HG03520 (cell line): ENCODE measurements at regions not wholly inside any gene's neighbourhood (a gene's known extent, or its start where the extent isn't known, plus 50 kb on each side); places are given as distances from the start of the nearest gene placed in this dataset.
"Not testable (repeated sequence)": the region's sequence is repeated elsewhere in the genome, so short reads cannot be mapped to it uniquely, and the experiment has no call there.

ENCODE experiments used
- ATAC-seq: cut with Tn5 transposase; IDR thresholded peaks from one replicate; pipeline ENCODE4 v1.9.1; 2021; ENCODE audit warnings: mild to moderate bottlenecking, moderate library complexity; ENCODE audit not compliant: unreplicated experiment

DNA sequence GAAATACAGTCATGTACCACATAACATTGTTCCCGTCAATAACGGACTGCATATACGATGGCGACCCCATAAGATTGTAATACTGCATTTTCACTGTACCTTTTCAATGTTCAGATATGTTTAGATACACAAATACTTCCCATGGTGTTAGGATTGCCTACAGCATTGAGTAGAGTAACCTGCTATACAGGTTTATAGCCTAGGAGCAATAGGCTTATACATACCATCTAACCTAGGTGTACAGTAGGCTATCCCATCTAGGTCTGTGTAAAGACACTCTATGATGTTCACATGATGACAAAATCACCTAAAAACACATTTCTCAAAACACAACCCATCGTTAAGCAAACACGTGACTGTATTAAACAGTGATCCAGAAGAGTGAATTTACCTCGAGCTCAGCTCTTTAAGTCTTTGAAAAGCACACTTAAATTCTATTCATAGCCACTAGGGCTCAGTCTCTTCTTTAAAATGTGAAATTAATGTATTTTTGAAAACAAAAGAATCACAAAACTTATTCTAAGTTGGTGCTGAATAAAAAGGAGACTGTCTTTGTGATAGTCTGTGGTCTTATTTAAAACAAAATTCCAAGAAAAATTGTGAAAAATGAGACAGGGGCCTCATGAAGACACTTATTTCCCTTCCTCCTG, 239.1 kb upstream of the ARID2 start:
- no peak for ATAC-seq

DNA sequence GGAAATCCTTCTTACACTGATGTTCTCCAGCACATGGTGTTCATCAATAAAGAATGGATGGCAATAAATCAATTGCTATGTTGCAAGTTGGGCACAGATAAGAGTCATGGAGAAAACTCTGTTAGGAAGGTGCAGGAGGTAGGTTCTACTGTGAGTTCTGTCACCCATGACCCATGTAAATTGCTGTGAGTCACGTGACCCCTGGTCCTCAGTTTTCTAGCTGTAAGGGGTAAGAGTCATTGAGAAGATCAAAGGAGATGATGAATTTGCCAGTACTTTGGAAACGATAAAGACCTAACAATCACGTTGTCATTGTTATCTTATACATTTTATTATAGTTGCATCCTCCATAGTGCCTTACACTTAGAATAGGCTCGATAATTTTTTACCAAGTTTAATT, 235.2 kb upstream of the ARID2 start:
- no peak for ATAC-seq

DNA sequence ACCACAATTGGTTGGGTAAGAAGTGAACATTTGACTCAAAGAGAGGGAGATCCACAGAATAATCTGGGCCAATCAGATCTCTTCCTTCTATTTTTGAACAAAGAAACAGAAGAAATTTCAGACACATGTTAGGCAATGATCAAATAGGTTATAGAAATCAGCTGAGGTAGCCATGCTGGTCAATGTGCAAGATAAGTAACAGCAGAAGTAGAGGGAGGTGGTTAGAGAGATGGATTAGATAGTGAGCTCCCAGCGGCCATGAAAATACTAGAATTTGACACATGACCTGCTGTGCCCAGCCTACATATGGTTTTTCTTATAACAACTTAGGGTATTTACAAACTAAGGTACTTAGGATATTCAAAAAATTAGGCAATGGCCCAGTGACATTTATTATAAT, 230.9 kb upstream of the ARID2 start:
- no peak for ATAC-seq

DNA sequence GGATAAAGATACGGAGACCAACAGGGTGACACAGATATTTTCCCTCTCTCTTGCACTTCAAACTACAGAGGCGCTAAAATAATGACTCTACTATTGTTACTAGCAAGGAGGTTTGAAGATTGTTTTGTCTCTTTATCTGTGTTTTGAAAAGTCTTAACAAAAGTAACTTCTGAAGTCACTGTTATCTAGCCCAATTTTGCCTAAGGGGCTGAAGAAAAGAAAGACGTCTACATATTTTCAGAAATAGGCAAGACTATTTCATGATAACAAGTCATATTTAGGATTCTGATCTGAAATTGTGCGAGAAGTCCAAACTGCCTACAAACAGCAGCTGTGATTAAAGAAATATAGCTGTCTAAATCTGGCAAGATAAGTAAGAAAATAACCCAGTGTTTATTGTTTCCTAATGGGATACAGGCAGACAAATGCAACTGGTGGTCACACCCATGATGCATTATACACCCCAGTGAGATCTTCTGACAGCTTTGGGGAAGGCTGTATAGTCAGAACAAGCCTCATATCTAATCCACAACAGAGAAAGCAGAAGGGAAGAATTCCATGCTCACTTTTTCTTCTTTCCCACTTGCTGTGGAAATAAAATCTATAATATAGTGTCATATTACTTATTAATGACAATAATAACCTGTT, 226.9 kb upstream of the ARID2 start:
- ATAC-seq, result no peak

DNA sequence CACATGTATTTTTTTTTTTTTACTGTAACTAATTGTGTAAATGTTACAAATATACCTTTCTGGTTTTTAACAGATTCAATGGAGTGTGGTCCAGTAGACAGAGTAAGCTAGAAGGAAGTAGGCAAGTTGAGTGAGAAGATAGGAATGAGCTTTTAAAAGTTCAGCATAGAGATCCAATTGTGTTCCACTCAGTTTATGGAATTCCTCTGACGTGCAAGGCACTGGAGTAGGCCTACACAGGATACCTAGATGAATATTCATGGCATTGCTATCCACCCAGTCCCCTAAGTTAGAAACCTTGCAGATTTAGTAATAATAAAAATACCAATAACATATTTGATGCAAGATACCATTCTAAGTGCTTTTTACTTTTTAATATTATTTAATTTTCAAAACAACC, 225.6 kb upstream of the ARID2 start:
- ATAC-seq, result no peak

DNA sequence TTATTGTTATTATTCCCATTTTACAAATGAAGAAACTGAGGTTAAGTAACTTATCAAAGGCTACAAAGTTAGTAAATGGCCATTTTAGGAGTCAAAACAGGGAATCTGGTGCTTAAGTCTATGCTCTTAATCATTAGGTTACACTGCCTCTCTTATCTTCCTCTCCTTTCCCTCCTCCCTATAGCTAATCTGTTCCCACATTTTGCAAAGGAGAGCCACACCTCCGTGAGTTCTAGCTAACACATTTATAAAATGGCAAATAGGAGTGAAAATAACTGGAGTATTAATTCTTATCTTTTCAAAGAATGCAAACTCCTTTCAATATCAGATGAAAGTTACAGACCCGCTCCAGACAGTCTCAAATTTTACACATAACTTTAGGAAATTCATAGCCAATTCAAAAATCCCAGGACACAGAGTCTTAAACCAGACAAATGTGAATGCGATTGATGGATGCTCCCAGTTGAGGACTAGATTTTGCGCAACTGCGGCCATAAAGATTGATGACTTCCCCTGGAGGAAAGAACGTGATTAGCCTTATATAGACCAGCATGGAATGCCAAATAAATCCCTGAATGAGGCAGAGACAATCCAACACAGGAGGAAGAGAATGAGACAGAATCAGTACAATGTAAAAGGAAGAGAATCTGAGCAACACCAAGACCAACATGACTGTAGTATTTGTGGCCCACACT, 225.0 kb upstream of the ARID2 start:
- no peak for ATAC-seq

DNA sequence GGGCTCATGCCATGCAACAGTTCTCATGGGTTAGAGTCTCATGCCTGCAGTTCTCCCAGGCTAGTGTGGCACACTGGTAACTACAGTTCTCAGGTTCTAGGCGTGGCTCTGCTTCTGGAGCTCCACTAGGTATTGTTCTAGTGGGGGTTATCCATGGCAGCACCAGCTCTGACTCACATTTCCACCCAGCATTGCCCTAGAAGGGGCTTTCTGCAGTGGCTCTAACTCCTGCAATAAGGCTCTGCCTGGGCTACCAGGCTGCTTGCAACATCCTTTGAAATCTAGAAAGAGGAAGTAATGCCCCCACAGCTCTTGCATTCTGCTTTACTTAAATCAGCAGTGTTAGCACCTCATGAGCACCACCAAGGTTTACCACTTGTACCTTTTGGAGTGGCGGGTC, 220.3 kb upstream of the ARID2 start:
- ATAC-seq, result no peak

DNA sequence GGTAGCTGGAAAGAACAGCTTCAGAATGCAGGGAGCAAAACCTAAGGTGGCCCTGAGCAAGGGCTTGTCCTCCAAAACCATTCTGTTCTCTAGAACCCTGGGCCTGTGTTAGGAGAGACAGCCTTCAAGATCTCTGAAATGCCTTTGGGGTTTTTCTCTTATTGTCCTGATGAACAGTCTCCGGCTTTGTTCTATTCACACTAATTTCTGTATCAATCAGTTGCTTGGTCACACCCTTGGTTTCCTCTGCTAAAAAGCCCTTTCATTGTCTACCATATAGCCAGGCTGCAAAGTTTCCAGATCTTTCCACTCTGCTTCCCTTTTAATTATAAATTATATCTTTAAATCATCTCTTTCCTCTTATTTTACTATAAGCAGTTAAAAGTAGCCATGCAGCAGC, 219.9 kb upstream of the ARID2 start:
- ATAC-seq, result no peak

DNA sequence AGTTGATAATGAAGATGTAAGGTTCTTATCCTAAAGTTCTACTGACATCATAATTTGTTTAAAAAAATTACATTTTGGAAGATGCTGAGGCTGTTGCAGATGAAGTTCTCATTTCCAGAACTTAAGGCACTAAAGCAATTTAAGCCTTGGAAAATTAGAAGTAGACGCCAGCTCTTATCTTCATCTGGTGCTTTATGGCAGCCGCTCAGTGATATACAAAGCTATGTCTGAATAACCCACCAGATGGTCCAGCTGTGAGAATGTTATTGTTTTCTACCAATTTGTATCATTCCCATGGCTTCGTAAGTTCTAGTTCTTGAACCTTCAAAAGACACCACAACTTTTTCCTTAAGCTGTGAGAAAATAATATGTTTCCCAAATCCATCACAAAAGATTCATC, 212.1 kb upstream of the ARID2 start:
- no peak for ATAC-seq

DNA sequence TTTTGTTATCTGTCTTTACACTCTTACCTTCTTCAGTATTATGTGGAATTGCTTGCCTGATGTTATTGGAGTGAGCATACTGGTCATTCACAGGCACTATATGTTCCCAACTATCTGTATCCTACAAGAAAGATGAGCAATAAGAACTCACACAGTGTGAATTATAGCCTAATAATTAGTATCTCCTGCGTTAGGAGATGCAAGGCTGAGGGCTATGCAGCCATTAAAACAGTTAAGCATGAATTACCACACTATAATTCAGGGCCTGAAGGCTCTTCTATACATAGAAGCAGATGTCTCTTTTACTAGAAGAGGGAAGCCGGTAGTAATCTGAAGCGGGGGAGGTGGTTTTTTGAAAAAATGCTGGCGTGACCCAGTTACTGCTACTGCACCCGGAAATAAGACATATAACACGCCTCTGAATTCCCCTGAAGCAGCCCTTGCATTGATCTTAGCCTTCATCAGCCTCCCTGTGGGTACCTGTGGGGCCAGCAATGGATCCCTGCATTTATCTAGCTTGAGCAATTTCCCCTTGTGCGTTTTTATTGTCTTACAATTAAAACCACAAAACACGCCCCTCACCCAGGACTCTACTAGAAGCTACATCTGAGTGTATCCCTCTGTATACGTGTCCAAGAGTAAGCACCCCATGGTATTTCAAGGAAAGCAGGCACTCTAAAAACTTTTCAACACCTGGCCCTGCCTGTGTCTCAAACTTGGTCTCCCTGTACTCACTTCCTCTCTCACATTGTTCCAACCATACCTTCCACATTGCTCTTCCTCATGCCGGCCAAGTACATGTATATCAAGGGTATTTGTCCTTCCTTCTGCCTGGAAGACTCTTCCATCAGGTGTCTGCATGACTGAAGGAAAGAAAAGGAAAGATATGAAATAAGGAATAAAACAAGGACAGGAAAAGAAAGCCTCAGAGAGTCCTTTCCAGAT, 210.9 kb upstream of the ARID2 start:
- peak; percentile 90 for ATAC-seq

DNA sequence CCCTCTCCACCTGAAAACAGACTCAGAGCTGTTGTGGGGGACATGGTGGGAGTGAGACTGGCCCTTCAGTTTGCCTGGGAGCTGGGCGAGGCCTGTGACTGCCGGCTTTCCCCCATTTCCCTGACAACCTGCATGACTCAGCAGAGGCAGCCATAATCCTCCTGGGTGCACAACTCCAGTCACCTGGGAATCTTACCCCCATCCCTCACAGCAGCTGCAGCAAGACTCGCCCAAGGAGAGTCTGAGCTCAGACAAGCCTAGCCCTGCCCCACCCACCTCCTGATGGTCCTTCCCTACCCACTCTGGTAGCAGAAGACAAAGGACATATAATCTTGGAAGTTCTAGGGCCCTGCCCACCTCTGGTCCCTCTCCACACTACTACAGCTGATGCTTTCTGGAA, 207.3 kb upstream of the ARID2 start:
- ATAC-seq, result no peak

DNA sequence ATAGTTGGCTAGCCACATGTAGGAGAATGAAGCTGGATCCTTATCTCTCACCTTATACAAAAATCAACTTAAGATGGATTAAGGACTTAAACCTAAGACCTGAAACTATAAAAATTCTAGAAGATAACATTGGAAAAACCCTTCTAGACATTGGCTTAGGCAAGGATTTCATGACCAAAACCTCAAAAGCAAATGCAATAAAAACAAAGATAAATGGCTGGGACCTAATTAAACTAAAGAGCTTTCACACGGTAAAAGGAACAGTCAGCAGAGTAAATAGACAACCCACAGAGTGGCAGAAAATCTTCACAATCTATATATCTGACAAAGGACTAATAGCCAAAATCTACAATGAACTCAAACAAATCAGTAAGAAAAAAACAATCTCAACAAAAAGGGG, 202.7 kb upstream of the ARID2 start:
- not testable (repeated sequence) for ATAC-seq

DNA sequence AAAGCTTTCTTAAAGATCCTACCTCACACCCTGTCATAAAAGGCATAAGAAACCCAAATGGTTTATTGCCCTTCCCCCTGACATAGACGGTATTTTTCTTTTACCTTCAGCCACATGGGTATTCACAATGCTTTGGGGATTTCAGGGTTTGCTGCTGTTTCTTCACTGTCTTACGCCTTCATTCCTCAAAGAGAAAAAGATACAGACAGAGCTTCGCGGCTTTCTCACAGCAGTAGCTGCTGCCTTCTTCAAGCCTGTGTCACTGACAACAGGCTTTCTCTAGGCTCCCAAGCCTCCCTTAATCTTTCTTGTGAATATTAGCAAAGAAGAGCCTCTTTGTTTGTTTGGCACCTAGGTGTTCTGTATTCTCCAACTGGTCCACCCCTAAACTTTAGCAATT, 197.4 kb upstream of the ARID2 start:
- no peak for ATAC-seq

DNA sequence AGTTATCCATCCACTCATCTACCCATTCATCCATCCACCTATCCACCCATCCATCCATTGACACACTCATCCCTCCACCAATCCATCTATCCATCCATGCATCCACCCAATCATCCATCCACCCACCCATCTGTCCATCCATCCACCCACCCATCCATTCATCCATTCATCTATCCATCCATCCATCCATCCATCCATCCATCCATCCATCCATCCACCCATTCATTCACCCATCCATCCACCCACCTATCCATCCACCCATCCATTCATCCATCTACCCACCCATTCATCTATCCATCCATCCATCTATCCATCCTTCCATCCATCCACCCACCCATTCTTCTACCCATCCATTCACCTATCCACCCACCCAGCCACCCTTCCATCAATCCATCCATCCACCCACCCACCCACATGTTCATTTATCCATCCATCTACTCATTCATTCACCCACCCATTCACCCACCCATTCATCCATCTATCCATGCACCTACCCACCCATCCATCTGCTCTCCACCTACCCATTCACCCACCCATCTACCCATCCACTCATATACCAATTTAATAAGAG, 193.8 kb upstream of the ARID2 start:
- no peak for ATAC-seq

DNA sequence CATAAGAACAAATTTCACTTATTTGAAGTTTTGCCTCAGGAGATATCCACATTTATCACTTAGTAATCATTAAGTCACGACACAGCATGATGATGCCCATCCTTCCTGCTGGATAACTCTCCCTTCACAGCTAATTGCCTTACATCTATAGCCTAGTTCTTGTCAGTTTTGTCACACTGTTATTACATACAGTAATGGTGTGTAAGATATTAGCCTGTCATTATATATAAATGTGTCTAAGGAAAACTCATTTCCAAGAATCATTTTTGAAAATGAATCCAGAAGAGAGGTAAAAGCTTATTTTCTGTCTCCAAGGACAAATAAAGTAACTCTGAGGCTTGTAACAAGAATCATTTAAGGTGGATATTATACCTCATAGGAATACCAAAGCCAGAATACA, 193.2 kb upstream of the ARID2 start:
- no peak for ATAC-seq

DNA sequence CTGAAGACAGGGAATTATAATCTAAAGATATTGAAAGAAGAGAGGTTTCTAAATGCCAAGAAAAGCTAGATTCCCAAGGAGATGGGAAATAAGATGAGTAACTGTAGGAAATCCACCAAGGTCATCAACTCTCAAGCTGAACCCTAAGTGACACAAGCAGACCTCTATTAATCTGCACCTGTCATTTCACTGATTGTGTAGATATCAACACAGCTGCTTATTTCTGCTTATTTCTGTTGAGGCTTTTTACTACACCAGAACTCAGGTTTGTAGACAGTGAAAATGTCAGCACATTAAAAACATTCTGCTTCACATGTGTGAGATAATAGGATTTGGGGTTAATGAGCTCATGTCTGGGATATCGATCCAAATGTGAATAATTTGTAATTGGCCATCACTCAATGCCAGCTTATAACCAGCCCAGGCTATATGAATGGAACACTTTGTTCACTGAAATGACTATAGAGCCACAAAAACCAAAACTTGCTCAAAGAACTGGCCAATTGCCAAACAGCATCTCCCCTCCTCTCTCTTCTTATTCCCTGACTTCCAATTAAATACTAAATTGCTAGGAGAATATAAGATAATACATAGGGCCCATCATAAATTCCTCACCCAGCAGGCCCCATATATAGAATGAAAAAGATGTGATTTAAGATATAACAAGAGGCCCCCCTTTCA, 188.7 kb upstream of the ARID2 start:
- no peak for ATAC-seq

DNA sequence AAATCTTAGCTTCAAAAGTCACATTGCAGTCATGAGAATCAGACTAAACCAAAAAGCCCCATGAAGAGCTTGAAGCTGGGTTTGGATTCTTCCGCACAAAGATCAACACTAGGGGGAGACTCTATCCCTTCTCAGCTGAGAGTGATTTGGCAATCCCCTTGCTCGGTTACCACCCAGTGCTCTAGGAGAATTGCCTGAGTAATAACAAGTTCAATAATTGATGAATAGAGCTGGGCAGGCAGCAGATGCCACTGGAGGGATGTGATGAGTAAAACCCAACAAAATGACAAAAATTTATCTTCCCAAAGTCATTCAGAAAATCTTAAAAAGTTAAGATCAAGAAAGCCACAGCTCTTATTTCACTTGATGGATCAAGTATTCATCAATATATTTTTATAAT, 185.6 kb upstream of the ARID2 start:
- ATAC-seq, result peak; percentile 89

DNA sequence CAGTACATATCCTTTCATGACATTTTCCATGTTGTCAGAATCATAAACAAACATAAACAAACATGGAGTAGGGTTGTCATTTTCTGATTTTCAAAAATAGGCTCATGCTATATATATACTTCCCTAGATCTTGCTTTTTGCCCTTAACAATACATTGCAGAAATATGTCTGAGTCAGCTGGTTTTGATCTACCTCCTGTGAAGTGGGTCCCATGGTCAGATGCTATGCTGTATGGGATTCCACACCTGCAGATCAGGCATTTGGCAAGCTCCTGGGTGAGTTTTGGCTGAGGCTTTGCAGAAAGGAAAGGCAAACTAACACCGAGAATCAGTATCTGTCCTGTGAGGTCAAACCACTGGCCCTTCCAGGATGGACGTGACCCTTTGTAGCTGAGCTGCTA, 183.0 kb upstream of the ARID2 start:
- ATAC-seq, result no peak

DNA sequence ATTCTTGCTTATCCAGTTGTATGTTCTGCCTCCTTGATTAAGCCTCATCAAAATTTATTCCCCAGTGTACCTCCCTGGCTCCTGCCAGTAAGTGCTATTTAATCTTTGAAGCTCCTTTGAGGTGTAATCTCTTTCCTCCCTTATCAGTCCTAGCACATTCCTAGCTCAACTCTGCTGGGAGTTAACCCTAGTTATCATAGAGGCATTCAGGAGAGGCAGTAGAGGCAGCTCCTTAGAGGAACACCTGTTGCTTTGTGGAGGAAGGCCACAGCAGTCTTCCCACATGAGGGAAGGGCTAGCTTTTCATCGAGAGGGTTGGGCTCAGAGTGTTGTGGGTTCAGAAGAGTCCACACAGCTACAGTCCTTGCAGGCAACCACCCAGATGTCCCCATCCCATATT, 182.4 kb upstream of the ARID2 start:
- no peak for ATAC-seq

DNA sequence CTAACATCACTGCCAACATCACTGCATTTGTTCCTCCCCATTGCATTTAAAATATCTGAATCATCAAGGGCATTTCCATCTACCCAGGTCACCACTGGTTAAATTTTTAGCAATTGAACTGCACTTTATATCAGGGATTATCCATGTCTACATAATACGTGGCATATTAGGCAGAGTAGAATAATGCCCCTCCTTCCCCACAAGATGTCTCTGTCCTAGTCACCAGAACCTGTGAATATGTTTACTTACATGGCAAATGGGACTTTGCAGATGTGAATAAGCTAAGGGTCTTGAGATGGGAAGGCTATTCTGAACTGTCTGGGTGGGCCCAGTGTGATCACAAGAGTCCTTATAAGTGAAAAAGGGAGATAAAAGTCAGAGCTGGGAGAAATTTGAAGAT, 181.7 kb upstream of the ARID2 start:
- no peak for ATAC-seq
